H9 (cell line): ENCODE measurements at regions not wholly inside any gene's neighbourhood (a gene's known extent, or its start where the extent isn't known, plus 50 kb on each side); places are given as distances from the start of the nearest gene placed in this dataset.
A peak's percentile ranks its signal among the peaks of the same experiment; 100 is the strongest.

ENCODE experiments used
- DNase-seq: peaks from one replicate; pipeline ENCODE4 v3.0.0-alpha.2; 2017
- H2AFZ ChIP-seq: one replicate; pipeline ENCODE4 v1.6.1; 2013; ENCODE audit warnings: mild to moderate bottlenecking, low read length, control low read depth, moderate library complexity
- H2AK5ac ChIP-seq: 2 replicates; pipeline ENCODE4 v1.6.1; 2013; ENCODE audit warnings: low read length, control low read depth, mixed read lengths; ENCODE audit not compliant: insufficient read length
- H2BK120ac ChIP-seq: one replicate; pipeline ENCODE4 v1.6.1; 2013; ENCODE audit warnings: low read depth, mild to moderate bottlenecking, low read length, control low read depth, inconsistent platforms; ENCODE audit not compliant: poor library complexity, severe bottlenecking
- H2BK12ac ChIP-seq: 2 replicates; pipeline ENCODE4 v1.6.1; 2013; ENCODE audit warnings: low read length, control low read depth, mixed read lengths, low read depth; ENCODE audit not compliant: insufficient read length
- H2BK15ac ChIP-seq: 2 replicates; pipeline ENCODE4 v1.6.1; 2013; ENCODE audit warnings: low read depth, low read length, control low read depth
- H2BK20ac ChIP-seq: one replicate; pipeline ENCODE4 v1.6.1; 2013; ENCODE audit warnings: low read depth, mild to moderate bottlenecking, low read length, control low read depth, inconsistent platforms; ENCODE audit not compliant: poor library complexity, severe bottlenecking
- H2BK5ac ChIP-seq: 2 replicates; pipeline ENCODE4 v1.6.1; 2013; ENCODE audit warnings: low read length, control low read depth, mixed read lengths; ENCODE audit not compliant: insufficient read length
- H3K14ac ChIP-seq: 2 replicates; pipeline ENCODE4 v1.6.1; 2013; ENCODE audit warnings: low read length, control low read depth; ENCODE audit not compliant: insufficient read depth
- H3K18ac ChIP-seq: 2 replicates; pipeline ENCODE4 v1.6.1; 2013; ENCODE audit warnings: low read depth, mild to moderate bottlenecking, mixed read lengths, low read length, control low read depth; ENCODE audit not compliant: insufficient read length
- H3K23ac ChIP-seq: 2 replicates; pipeline ENCODE4 v1.6.1; 2013; ENCODE audit warnings: low read length, control low read depth, mixed read lengths, low read depth; ENCODE audit not compliant: insufficient read length
- H3K23me2 ChIP-seq: 2 replicates; pipeline ENCODE4 v1.6.1; 2013; ENCODE audit warnings: low read depth, mild to moderate bottlenecking, mixed read lengths, low read length, control low read depth; ENCODE audit not compliant: insufficient read length, poor library complexity, severe bottlenecking
- H3K27ac ChIP-seq: 2 replicates; pipeline ENCODE4 v1.5.1; 2013; ENCODE audit warnings: low read length, control low read depth, mixed read lengths, low read depth; ENCODE audit not compliant: insufficient read length
- H3K27me3 ChIP-seq: 2 replicates; pipeline ENCODE4 v1.6.1; 2013; ENCODE audit warnings: low read length, control low read depth, inconsistent platforms; ENCODE audit not compliant: insufficient read depth
- H3K4ac ChIP-seq: 2 replicates; pipeline ENCODE4 v1.6.1; 2013; ENCODE audit warnings: low read depth, mild to moderate bottlenecking, control low read depth, inconsistent platforms, low read length, moderate library complexity
- H3K4me1 ChIP-seq: 2 replicates; pipeline ENCODE4 v1.6.1; 2013; ENCODE audit warnings: low read length, control low read depth, inconsistent platforms; ENCODE audit not compliant: insufficient read depth
- H3K4me2 ChIP-seq: 2 replicates; pipeline ENCODE4 v1.6.1; 2013; ENCODE audit warnings: low read length, control low read depth, mixed read lengths; ENCODE audit not compliant: insufficient read length, insufficient read depth
- H3K56ac ChIP-seq: 2 replicates; pipeline ENCODE4 v1.6.1; 2013; ENCODE audit warnings: low read depth, mild to moderate bottlenecking, mixed read lengths, low read length, control low read depth; ENCODE audit not compliant: insufficient read length
- H3K79me1 ChIP-seq: 2 replicates; pipeline ENCODE4 v1.6.1; 2013; ENCODE audit warnings: low read depth, mild to moderate bottlenecking, moderate library complexity, low read length, control low read depth, inconsistent platforms; ENCODE audit not compliant: insufficient read depth, poor library complexity, severe bottlenecking
- H3K79me2 ChIP-seq: 2 replicates; pipeline ENCODE4 v1.6.1; 2013; ENCODE audit warnings: low read length, control low read depth, inconsistent platforms; ENCODE audit not compliant: insufficient read depth
- H3K9ac ChIP-seq: 2 replicates; pipeline ENCODE4 v1.6.1; 2013; ENCODE audit warnings: low read length, control low read depth, mixed read lengths; ENCODE audit not compliant: insufficient read length; ENCODE audit errors: extremely low read depth
- H3K9me3 ChIP-seq: one replicate; pipeline ENCODE4 v1.6.1; 2013; ENCODE audit warnings: low read depth, low read length, inconsistent platforms; ENCODE audit not compliant: control insufficient read depth
- H3T11ph ChIP-seq: one replicate; pipeline ENCODE4 v1.6.1; 2013; ENCODE audit warnings: mild to moderate bottlenecking, low read length, control low read depth, inconsistent platforms
- H4K20me1 ChIP-seq: one replicate; pipeline ENCODE4 v1.6.1; 2013; ENCODE audit not compliant: control insufficient read depth, insufficient read length, insufficient read depth
- H4K5ac ChIP-seq: 2 replicates; pipeline ENCODE4 v1.6.1; 2013; ENCODE audit warnings: low read depth, mild to moderate bottlenecking, mixed read lengths, low read length, control low read depth; ENCODE audit not compliant: insufficient read length
- H4K8ac ChIP-seq: replicated peaks from 2 replicates; pipeline ENCODE4 v1.6.1; 2013; ENCODE audit warnings: low read length, control low read depth, mixed read lengths, low read depth; ENCODE audit not compliant: insufficient read length
- H4K91ac ChIP-seq: 2 replicates; pipeline ENCODE4 v1.6.1; 2013; ENCODE audit warnings: low read depth, mild to moderate bottlenecking, moderate library complexity, mixed read lengths, low read length, control low read depth; ENCODE audit not compliant: insufficient read length
- H3K27ac Mint-ChIP-seq, 3 experiments: 2 replicates in 2 of 3; 3 replicates in 1 of 3; pipeline ENCODE4 v1.8.0; 2020 to 2021; ENCODE audit warnings: mixed read lengths in 3 of 3, mild to moderate bottlenecking in 1 of 3, moderate library complexity in 1 of 3
- H3K27me3 Mint-ChIP-seq: 2 replicates; pipeline ENCODE4 v1.8.0; 2021; ENCODE audit warnings: low read depth, mild to moderate bottlenecking, moderate library complexity, mixed read lengths
- H3K36me3 Mint-ChIP-seq, 3 experiments: 2 replicates in 2 of 3; 3 replicates in 1 of 3; pipeline ENCODE4 v1.8.0; 2020 to 2021; ENCODE audit warnings: low read depth in 3 of 3, mixed read lengths in 3 of 3; ENCODE audit not compliant: insufficient read depth in 1 of 3
- H3K4me1 Mint-ChIP-seq, 2 experiments: 2 replicates each; pipeline ENCODE4 v1.8.0; 2020; ENCODE audit warnings: mixed read lengths in 2 of 2
- H3K4me3 Mint-ChIP-seq, 2 experiments: 2 replicates in 1 of 2; 3 replicates in 1 of 2; pipeline ENCODE4 v1.8.0; 2020 to 2021; ENCODE audit warnings: mild to moderate bottlenecking in 2 of 2, mixed read lengths in 2 of 2, moderate library complexity in 1 of 2
- H3K9me3 Mint-ChIP-seq, 2 experiments: 2 replicates in 1 of 2; 3 replicates in 1 of 2; pipeline ENCODE4 v1.8.0; 2020; ENCODE audit warnings: mild to moderate bottlenecking in 2 of 2, mixed read lengths in 2 of 2, moderate library complexity in 1 of 2
- CTCF ChIP-seq: fragments of 200-600 bp; sonication (generic); conservative IDR thresholded peaks from 3 replicates; pipeline ENCODE4 v1.8.0; 2021; ENCODE audit warnings: antibody characterized with exemption, mild to moderate bottlenecking
- WGBS: extraction: QIAGEN DNeasy Blood & Tissue Kit; methylation state at CpG from one replicate; pipeline ENCODE4 v1.1.7; 2013; ENCODE audit warnings: missing lambda C conversion rate, low lambda C conversion rate, mixed read lengths; ENCODE audit not compliant: insufficient read length; ENCODE audit errors: extremely low coverage; 5-methylcytosine and 5-hydroxymethylcytosine counted together

DNA sequence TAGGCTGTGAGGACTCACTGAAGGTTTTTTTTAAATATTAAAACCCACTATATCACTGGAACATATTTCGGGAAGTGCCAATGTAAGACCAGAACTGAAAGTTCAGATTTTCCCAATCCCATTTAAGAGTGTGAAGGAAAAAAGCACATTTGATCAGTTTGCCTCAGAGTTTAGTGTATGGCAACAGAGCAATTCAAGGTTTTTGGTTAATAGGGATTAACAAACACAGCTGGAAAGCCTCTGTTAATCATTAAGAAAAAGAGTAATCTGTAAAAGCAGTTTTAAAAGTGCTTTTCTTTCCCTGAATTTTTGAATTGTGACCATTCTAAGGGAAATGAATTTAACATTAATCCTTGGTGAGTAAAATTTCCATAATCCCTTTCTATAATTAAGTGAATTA, 60.4 kb downstream of the NPY5R start:
- H3K4me1 ChIP-seq: 0 out of 2 replicates have a peak, but pooled peaks cover 2% of the 10 kb centered on the region
- Mint-ChIP-seq H3K27ac (peak overlapping the region; percentile 83 to 97 (median 93); a peak in 5 of 7 replicates), H3K4me3 (no peak overlapping the region), H3K4me1 (peaks cover 35 to 47% of the 10 kb centered on the region in 2 experiments), H3K27me3 (no peaks in the 10 kb centered on the region), H3K36me3 (peaks cover 0 to 4% (median 0%) of the 10 kb centered on the region in 3 experiments; a peak in 1 of 7 replicates), H3K9me3 (peaks cover 0 to 4% of the 10 kb centered on the region in 2 experiments; a peak in 1 of 5 replicates)
- no peak overlapping the region for H4K5ac ChIP-seq
- no peaks in the 10 kb centered on the region for H3K9me3 ChIP-seq
- H3K14ac ChIP-seq: no peak overlapping the region
- no peak overlapping the region for H3K23ac ChIP-seq
- no peak overlapping the region for H3K18ac ChIP-seq
- no peaks in the 10 kb centered on the region for H3K79me1 ChIP-seq
- H2BK15ac ChIP-seq: no peak overlapping the region
- H2AFZ ChIP-seq: no peak overlapping the region
- no peaks in the 10 kb centered on the region for H4K20me1 ChIP-seq
- no peak overlapping the region for H3K4ac ChIP-seq
- DNase-seq: no peak
- H3K56ac ChIP-seq: no peak overlapping the region
- no peak overlapping the region for H2AK5ac ChIP-seq
- no peaks in the 10 kb centered on the region for H3K23me2 ChIP-seq
- WGBS: no CpG with 5 or more reads among the region's 1 CpG
- no peak for TF ChIP-seq CTCF
- no peak overlapping the region for H3K27ac ChIP-seq
- H3K9ac ChIP-seq: no peak overlapping the region
- no peaks in the 10 kb centered on the region for H3K79me2 ChIP-seq
- no peak overlapping the region for H4K8ac ChIP-seq
- no peak overlapping the region for H2BK5ac ChIP-seq
- H2BK12ac ChIP-seq: no peak overlapping the region
- H2BK120ac ChIP-seq: no peak overlapping the region
- H2BK20ac ChIP-seq: no peak overlapping the region
- H4K91ac ChIP-seq: no peak overlapping the region
- no peak overlapping the region for H3T11ph ChIP-seq
- H3K27me3 ChIP-seq: no peaks in the 10 kb centered on the region
- no peak overlapping the region for H3K4me2 ChIP-seq
